ENCODE measurements at regions not wholly inside any gene's neighbourhood (a gene's known extent, or its start where the extent isn't known, plus 50 kb on each side); places are given as distances from the start of the nearest gene placed in this dataset.

- TF ChIP-seq JUN (IDR thresholded peaks at IDR 0.05; ENCODE audit: borderline replicate concordance, insufficient read depth, insufficient read length, low read depth) = no peak
- TF ChIP-seq POLR2A (IDR thresholded peaks at IDR 0.05; ENCODE audit: low read depth, low read length) = no peak
- TF ChIP-seq MYC (IDR thresholded peaks at IDR 0.05; ENCODE audit: low read depth, low read length) = no peak
These were observed 58.0 kb upstream of the FRMPD4 start for GRCh38 chrX:12080265-12080664.
